ENCODE measurements at regions not wholly inside any gene's neighbourhood (a gene's known extent, or its start where the extent isn't known, plus 50 kb on each side); places are given as distances from the start of the nearest gene placed in this dataset.

DNA sequence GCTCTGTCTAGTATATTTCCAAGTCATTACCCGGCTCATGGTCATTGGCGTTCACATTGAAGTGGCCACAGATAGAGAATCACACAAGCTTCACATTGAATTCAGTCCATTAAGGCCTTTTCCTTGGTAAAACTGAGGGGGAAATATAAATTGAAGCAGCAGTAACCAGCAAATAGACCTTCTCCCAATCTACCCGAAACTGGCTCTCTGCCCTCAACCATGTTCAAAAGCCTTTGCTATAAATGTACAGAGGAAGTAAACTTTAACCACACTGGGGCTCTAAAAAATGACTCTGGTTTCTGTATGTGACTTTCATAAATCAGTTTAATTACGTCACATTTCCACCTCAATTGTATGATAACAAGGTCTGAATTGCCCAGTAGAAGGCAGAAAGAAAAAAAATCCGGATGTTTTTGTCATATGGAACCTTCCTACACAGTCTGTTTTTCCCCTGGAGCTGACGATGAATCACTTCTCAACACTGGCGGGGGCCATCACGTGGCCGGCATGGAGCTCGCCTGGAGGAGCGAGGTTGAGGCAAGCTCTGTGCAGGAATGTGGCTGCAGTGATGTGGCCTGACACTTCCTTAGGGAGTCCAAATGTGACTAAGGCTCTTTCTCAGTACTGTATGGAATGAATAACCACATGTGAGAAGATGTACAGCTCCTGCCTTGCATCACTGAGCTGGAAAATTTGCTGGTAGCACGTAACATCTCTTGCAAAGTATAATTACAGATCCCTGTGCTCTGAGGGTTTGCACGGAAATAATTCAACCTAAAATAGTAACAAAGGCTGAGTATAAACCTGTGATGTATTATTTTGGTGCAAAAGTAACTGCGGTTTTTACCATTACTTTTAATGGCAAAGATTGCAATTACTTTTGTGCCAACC lies 58.6 kb upstream of the SNX9 start:
- Histone ChIP-seq H3K4me1 (ENCODE audit: control insufficient read depth in 1 of 2, insufficient read depth in 2 of 2, low read length in 2 of 2) (peaks cover 14 to 18% of the 10 kb centered on the region in 2 donors), H3K36me3 (ENCODE audit: control insufficient read depth in 1 of 2, insufficient read depth in 2 of 2, low read length in 2 of 2) (no peaks in the 10 kb centered on the region), H3K4me3 (ENCODE audit: low read depth in 1 of 2, low read length in 2 of 2) (peak overlapping the region in 1 of 2 donors; percentile 1), H3K27me3 (ENCODE audit: low read depth, low read length) (no peaks in the 10 kb centered on the region), H3K9me3 (ENCODE audit: control insufficient read depth in 1 of 2, low read length in 2 of 2) (no peaks in the 10 kb centered on the region), H3K27ac (ENCODE audit: low read length) (peak overlapping the region; percentile 89)

DNA sequence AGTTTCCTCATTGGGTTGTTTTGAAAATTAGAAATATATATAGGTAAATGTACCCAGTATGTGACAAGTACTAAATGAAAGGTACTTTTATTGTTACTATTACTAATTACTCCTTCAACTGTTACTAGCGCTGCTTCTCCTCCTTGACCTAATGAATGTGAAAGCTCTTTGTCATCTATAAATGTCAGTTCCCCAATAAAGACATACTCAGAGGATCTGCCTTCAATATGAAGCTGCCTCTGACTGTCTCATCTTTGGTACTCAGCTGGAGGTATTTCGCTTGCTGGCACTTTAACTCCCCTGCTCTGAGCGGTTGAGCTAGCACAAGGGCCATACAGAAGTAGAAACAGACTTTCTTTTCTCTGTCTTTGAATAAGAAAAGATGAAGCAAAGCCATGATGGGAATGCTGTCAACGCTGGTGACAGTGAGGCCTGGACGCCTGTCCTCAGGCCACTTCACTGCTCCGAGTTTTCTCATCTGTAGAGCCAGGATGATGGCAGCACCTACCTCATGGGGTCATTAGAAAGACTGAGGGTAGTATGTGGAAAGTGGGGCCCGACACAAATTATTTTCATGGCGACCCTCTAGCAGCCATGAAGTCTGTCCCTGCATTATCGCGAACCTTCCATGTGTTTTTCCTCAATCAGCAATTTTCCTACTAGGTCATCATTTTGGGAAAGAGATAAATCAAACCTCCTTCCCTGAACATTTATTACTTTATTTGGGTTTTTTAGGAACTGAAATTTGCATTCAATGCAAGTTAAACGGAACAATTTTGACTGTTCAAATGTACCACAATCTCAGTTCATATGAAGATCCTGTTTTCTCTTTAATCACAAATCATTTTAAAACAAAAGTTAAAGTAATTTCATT lies 55.9 kb upstream of the SNX9 start:
- no peaks in the 10 kb centered on the region for H3K36me3 ChIP-seq (ENCODE audit: control insufficient read depth in 1 of 2, insufficient read depth in 2 of 2, low read length in 2 of 2)
- H3K9me3 ChIP-seq (ENCODE audit: control insufficient read depth in 1 of 2, low read length in 2 of 2): no peaks in the 10 kb centered on the region
- H3K27ac ChIP-seq (ENCODE audit: low read length): peak overlapping the region; percentile 12
- peaks cover 14 to 18% of the 10 kb centered on the region in 2 donors for H3K4me1 ChIP-seq (ENCODE audit: control insufficient read depth in 1 of 2, insufficient read depth in 2 of 2, low read length in 2 of 2)
- H3K4me3 ChIP-seq (ENCODE audit: low read depth in 1 of 2, low read length in 2 of 2): no peak overlapping the region
- no peaks in the 10 kb centered on the region for H3K27me3 ChIP-seq (ENCODE audit: low read depth, low read length)

GRCh38 chr6:157767775-157768156 lies 55.3 kb upstream of the SNX9 start:
- peaks cover 4% of the 10 kb centered on the region for H3K27me3 ChIP-seq (ENCODE audit: low read depth, low read length)
- H3K4me3 ChIP-seq (ENCODE audit: low read depth in 1 of 2, low read length in 2 of 2): no peak overlapping the region
- H3K27ac ChIP-seq (ENCODE audit: low read length): peak overlapping the region; percentile 12
- H3K4me1 ChIP-seq (ENCODE audit: control insufficient read depth in 1 of 2, insufficient read depth in 2 of 2, low read length in 2 of 2): peaks cover 14 to 18% of the 10 kb centered on the region in 2 donors
- no peaks in the 10 kb centered on the region for H3K36me3 ChIP-seq (ENCODE audit: control insufficient read depth in 1 of 2, insufficient read depth in 2 of 2, low read length in 2 of 2)
- H3K9me3 ChIP-seq (ENCODE audit: control insufficient read depth in 1 of 2, low read length in 2 of 2): no peaks in the 10 kb centered on the region

- no peak overlapping the region for H3K4me3 ChIP-seq (ENCODE audit: low read depth in 1 of 2, low read length in 2 of 2)
- H3K36me3 ChIP-seq (ENCODE audit: control insufficient read depth in 1 of 2, insufficient read depth in 2 of 2, low read length in 2 of 2): no peaks in the 10 kb centered on the region
- peak overlapping the region; percentile 12 for H3K27ac ChIP-seq (ENCODE audit: low read length)
- peaks cover 8% of the 10 kb centered on the region for H3K27me3 ChIP-seq (ENCODE audit: low read depth, low read length)
- peaks cover 12 to 17% of the 10 kb centered on the region in 2 donors for H3K4me1 ChIP-seq (ENCODE audit: control insufficient read depth in 1 of 2, insufficient read depth in 2 of 2, low read length in 2 of 2)
- no peaks in the 10 kb centered on the region for H3K9me3 ChIP-seq (ENCODE audit: control insufficient read depth in 1 of 2, low read length in 2 of 2)
Measured at GRCh38 chr6:157768304-157768703, 54.7 kb upstream of the SNX9 start.

GRCh38 chr6:157768863-157769551 lies 54.0 kb upstream of the SNX9 start:
- Histone ChIP-seq H3K4me3 (ENCODE audit: low read depth in 1 of 2, low read length in 2 of 2) (no peak overlapping the region), H3K27ac (ENCODE audit: low read length) (no peak overlapping the region), H3K4me1 (ENCODE audit: control insufficient read depth in 1 of 2, insufficient read depth in 2 of 2, low read length in 2 of 2) (peaks cover 9 to 11% of the 10 kb centered on the region in 2 donors), H3K36me3 (ENCODE audit: control insufficient read depth in 1 of 2, insufficient read depth in 2 of 2, low read length in 2 of 2) (no peaks in the 10 kb centered on the region), H3K9me3 (ENCODE audit: control insufficient read depth in 1 of 2, low read length in 2 of 2) (no peaks in the 10 kb centered on the region), H3K27me3 (ENCODE audit: low read depth, low read length) (peaks cover 8% of the 10 kb centered on the region)

GRCh38 chr6:157769776-157770426 lies 53.1 kb upstream of the SNX9 start:
- no peak overlapping the region for H3K27ac ChIP-seq (ENCODE audit: low read length)
- peaks cover 3 to 5% of the 10 kb centered on the region in 2 donors for H3K4me1 ChIP-seq (ENCODE audit: control insufficient read depth in 1 of 2, insufficient read depth in 2 of 2, low read length in 2 of 2)
- H3K9me3 ChIP-seq (ENCODE audit: control insufficient read depth in 1 of 2, low read length in 2 of 2): no peaks in the 10 kb centered on the region
- H3K36me3 ChIP-seq (ENCODE audit: control insufficient read depth in 1 of 2, insufficient read depth in 2 of 2, low read length in 2 of 2): no peaks in the 10 kb centered on the region
- no peak overlapping the region for H3K4me3 ChIP-seq (ENCODE audit: low read depth in 1 of 2, low read length in 2 of 2)
- peaks cover 8% of the 10 kb centered on the region for H3K27me3 ChIP-seq (ENCODE audit: low read depth, low read length)

DNA sequence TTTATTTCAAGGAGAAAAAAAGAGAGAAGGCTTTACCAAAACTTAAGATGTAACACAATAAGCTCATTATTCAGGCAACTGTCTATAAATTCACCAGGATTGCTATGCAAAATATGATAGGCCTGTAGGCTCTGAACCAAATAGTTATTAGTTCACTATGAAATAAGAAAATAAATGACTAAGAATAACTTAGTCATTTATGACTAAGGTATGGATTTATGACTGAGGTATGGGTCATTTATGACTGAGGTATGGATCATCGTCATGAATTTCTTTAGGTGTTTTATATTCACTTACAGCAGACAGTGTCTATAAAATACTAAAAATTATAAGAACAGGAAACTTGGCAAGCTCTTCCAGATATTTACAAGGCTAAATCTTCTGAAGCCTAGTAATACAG lies 52.1 kb upstream of the SNX9 start:
- no peaks in the 10 kb centered on the region for H3K9me3 ChIP-seq (ENCODE audit: control insufficient read depth in 1 of 2, low read length in 2 of 2)

DNA sequence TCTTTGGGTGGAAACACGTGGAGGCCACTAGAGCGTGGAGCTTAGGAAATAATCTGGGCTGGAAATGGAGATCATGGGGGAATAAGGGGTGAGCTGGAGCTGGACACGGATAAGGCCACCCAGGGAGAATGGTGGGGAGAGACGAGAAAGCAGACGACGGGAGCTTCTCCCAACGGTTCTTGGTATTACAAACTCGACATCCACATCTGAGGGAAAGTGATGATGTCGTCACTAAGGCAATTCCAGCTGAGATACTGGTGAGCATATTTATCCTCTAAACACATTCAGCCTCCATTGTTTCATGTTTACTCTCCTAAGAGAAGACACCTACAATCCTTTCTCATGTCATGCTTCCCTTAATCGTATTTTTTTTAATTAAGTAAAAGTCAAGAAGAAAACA lies 50.2 kb upstream of the SNX9 start:
- no peak overlapping the region for H3K4me3 ChIP-seq (ENCODE audit: low read depth in 1 of 2, low read length in 2 of 2)
- H3K4me1 ChIP-seq (ENCODE audit: control insufficient read depth in 1 of 2, insufficient read depth in 2 of 2, low read length in 2 of 2): peaks cover 0 to 4% of the 10 kb centered on the region in 2 donors
- no peaks in the 10 kb centered on the region for H3K36me3 ChIP-seq (ENCODE audit: control insufficient read depth in 1 of 2, insufficient read depth in 2 of 2, low read length in 2 of 2)
- H3K27ac ChIP-seq (ENCODE audit: low read length): no peak overlapping the region
- H3K27me3 ChIP-seq (ENCODE audit: low read depth, low read length): peaks cover 8% of the 10 kb centered on the region
- peaks cover 0 to 8% of the 10 kb centered on the region in 2 donors for H3K9me3 ChIP-seq (ENCODE audit: control insufficient read depth in 1 of 2, low read length in 2 of 2)

More for the DNA sequence above, 52.1 kb upstream of the SNX9 start:
- Histone ChIP-seq H3K4me3 (ENCODE audit: low read depth in 1 of 2, low read length in 2 of 2) (no peak overlapping the region), H3K4me1 (ENCODE audit: control insufficient read depth in 1 of 2, insufficient read depth in 2 of 2, low read length in 2 of 2) (peaks cover 0 to 4% of the 10 kb centered on the region in 2 donors), H3K27ac (ENCODE audit: low read length) (no peak overlapping the region), H3K27me3 (ENCODE audit: low read depth, low read length) (peaks cover 8% of the 10 kb centered on the region), H3K36me3 (ENCODE audit: control insufficient read depth in 1 of 2, insufficient read depth in 2 of 2, low read length in 2 of 2) (no peaks in the 10 kb centered on the region)
